ENCODE measurements at regions not wholly inside any gene's neighbourhood (a gene's known extent, or its start where the extent isn't known, plus 50 kb on each side); places are given as distances from the start of the nearest gene placed in this dataset.

- Histone ChIP-seq H3K9me3 (ENCODE audit: control extremely low read depth in 1 of 5, control insufficient read depth in 4 of 5, insufficient read depth in 2 of 5, low read depth in 1 of 5, low read length in 4 of 5) (peaks cover 0 to 11% (median 0%) of the 10 kb centered on the region in 5 experiments), H3K4me3 (ENCODE audit: control insufficient read depth in 1 of 7, extremely low read depth in 1 of 7, insufficient read depth in 4 of 7, low read depth in 2 of 7, low read length in 6 of 7) (no peak overlapping the region), H3K4me1 (ENCODE audit: control extremely low read depth in 1 of 4, control insufficient read depth in 4 of 4, insufficient read depth in 4 of 4, low read length in 3 of 4) (no peaks in the 10 kb centered on the region), H3K36me3 (ENCODE audit: control insufficient read depth in 4 of 4, insufficient read depth in 4 of 4, low read length in 3 of 4) (no peaks in the 10 kb centered on the region), H3K27ac (ENCODE audit: insufficient read depth in 1 of 2, low read depth in 1 of 2, low read length in 2 of 2, poor library complexity in 1 of 2, severe bottlenecking in 2 of 2) (no peak overlapping the region), H3K27me3 (replicated peaks in 2 of 5; ENCODE audit: control insufficient read depth in 4 of 5, insufficient read depth in 5 of 5, low read length in 4 of 5) (no peaks in the 10 kb centered on the region)
- ChIA-PET CTCF (no interaction called here), POLR2A (no interaction called here)
- 76% methylated on average over 10 of the region's 13 CpGs for WGBS (ENCODE audit: insufficient coverage)
- DNase-seq = no peak
Observed at GRCh38 chr5:2147504-2148311, 265.0 kb upstream of the IRX4 start.

- DNase-seq = no peak
- Histone ChIP-seq H3K36me3 (ENCODE audit: control insufficient read depth in 4 of 4, insufficient read depth in 4 of 4, low read length in 3 of 4) (no peaks in the 10 kb centered on the region), H3K27me3 (replicated peaks in 2 of 5; ENCODE audit: control insufficient read depth in 4 of 5, insufficient read depth in 5 of 5, low read length in 4 of 5) (no peaks in the 10 kb centered on the region), H3K4me1 (ENCODE audit: control extremely low read depth in 1 of 4, control insufficient read depth in 4 of 4, insufficient read depth in 4 of 4, low read length in 3 of 4) (no peaks in the 10 kb centered on the region), H3K27ac (ENCODE audit: insufficient read depth in 1 of 2, low read depth in 1 of 2, low read length in 2 of 2, poor library complexity in 1 of 2, severe bottlenecking in 2 of 2) (no peak overlapping the region), H3K9me3 (ENCODE audit: control extremely low read depth in 1 of 5, control insufficient read depth in 4 of 5, insufficient read depth in 2 of 5, low read depth in 1 of 5, low read length in 4 of 5) (peaks cover 0 to 11% (median 0%) of the 10 kb centered on the region in 5 experiments), H3K4me3 (ENCODE audit: control insufficient read depth in 1 of 7, extremely low read depth in 1 of 7, insufficient read depth in 4 of 7, low read depth in 2 of 7, low read length in 6 of 7) (no peak overlapping the region)
- ChIA-PET POLR2A (no interaction called here), CTCF (no interaction called here)
- 87% methylated on average over 10 of the region's 12 CpGs for WGBS (ENCODE audit: insufficient coverage)
Observed at GRCh38 chr5:2143646-2144353, 261.1 kb upstream of the IRX4 start.

- no peaks in the 10 kb centered on the region for H3K36me3 ChIP-seq (ENCODE audit: control insufficient read depth in 4 of 4, insufficient read depth in 4 of 4, low read length in 3 of 4)
- no peak overlapping the region for H3K27ac ChIP-seq (ENCODE audit: insufficient read depth in 1 of 2, low read depth in 1 of 2, low read length in 2 of 2, poor library complexity in 1 of 2, severe bottlenecking in 2 of 2)
- no peaks in the 10 kb centered on the region for H3K27me3 ChIP-seq (replicated peaks in 2 of 5; ENCODE audit: control insufficient read depth in 4 of 5, insufficient read depth in 5 of 5, low read length in 4 of 5)
- H3K4me1 ChIP-seq (ENCODE audit: control extremely low read depth in 1 of 4, control insufficient read depth in 4 of 4, insufficient read depth in 4 of 4, low read length in 3 of 4) = no peaks in the 10 kb centered on the region
- POLR2A ChIA-PET = no interaction called here
- CTCF ChIA-PET = no interaction called here
- peaks cover 0 to 11% (median 0%) of the 10 kb centered on the region in 5 experiments for H3K9me3 ChIP-seq (ENCODE audit: control extremely low read depth in 1 of 5, control insufficient read depth in 4 of 5, insufficient read depth in 2 of 5, low read depth in 1 of 5, low read length in 4 of 5)
- H3K4me3 ChIP-seq (ENCODE audit: control insufficient read depth in 1 of 7, extremely low read depth in 1 of 7, insufficient read depth in 4 of 7, low read depth in 2 of 7, low read length in 6 of 7) = no peak overlapping the region
- no peak for DNase-seq
- 100% methylated on average over 4 of the region's 11 CpGs for WGBS (ENCODE audit: insufficient coverage)
Observed at GRCh38 chr5:2143088-2143487, 260.4 kb upstream of the IRX4 start.

GRCh38 chr5:2142456-2142954, 259.8 kb upstream of the IRX4 start:
- Histone ChIP-seq H3K4me1 (ENCODE audit: control extremely low read depth in 1 of 4, control insufficient read depth in 4 of 4, insufficient read depth in 4 of 4, low read length in 3 of 4) (no peaks in the 10 kb centered on the region), H3K4me3 (ENCODE audit: control insufficient read depth in 1 of 7, extremely low read depth in 1 of 7, insufficient read depth in 4 of 7, low read depth in 2 of 7, low read length in 6 of 7) (peak overlapping the region in 1 of 7 experiments; percentile 8), H3K36me3 (ENCODE audit: control insufficient read depth in 4 of 4, insufficient read depth in 4 of 4, low read length in 3 of 4) (no peaks in the 10 kb centered on the region), H3K27ac (ENCODE audit: insufficient read depth in 1 of 2, low read depth in 1 of 2, low read length in 2 of 2, poor library complexity in 1 of 2, severe bottlenecking in 2 of 2) (no peak overlapping the region), H3K27me3 (replicated peaks in 2 of 5; ENCODE audit: control insufficient read depth in 4 of 5, insufficient read depth in 5 of 5, low read length in 4 of 5) (no peaks in the 10 kb centered on the region), H3K9me3 (ENCODE audit: control extremely low read depth in 1 of 5, control insufficient read depth in 4 of 5, insufficient read depth in 2 of 5, low read depth in 1 of 5, low read length in 4 of 5) (peaks cover 0 to 11% (median 0%) of the 10 kb centered on the region in 5 experiments)
- no peak for DNase-seq
- WGBS (ENCODE audit: insufficient coverage) = 75% methylated on average over 12 of the region's 13 CpGs
- POLR2A ChIA-PET = no interaction called here
- CTCF ChIA-PET = no interaction called here

- Histone ChIP-seq H3K27me3 (replicated peaks in 2 of 5; ENCODE audit: control insufficient read depth in 4 of 5, insufficient read depth in 5 of 5, low read length in 4 of 5) (no peaks in the 10 kb centered on the region), H3K4me1 (ENCODE audit: control extremely low read depth in 1 of 4, control insufficient read depth in 4 of 4, insufficient read depth in 4 of 4, low read length in 3 of 4) (no peaks in the 10 kb centered on the region), H3K36me3 (ENCODE audit: control insufficient read depth in 4 of 4, insufficient read depth in 4 of 4, low read length in 3 of 4) (no peaks in the 10 kb centered on the region), H3K4me3 (ENCODE audit: control insufficient read depth in 1 of 7, extremely low read depth in 1 of 7, insufficient read depth in 4 of 7, low read depth in 2 of 7, low read length in 6 of 7) (no peak overlapping the region), H3K9me3 (ENCODE audit: control extremely low read depth in 1 of 5, control insufficient read depth in 4 of 5, insufficient read depth in 2 of 5, low read depth in 1 of 5, low read length in 4 of 5) (peaks cover 0 to 11% (median 0%) of the 10 kb centered on the region in 5 experiments), H3K27ac (ENCODE audit: insufficient read depth in 1 of 2, low read depth in 1 of 2, low read length in 2 of 2, poor library complexity in 1 of 2, severe bottlenecking in 2 of 2) (no peak overlapping the region)
- DNase-seq = no peak
- CTCF ChIA-PET = no interaction called here
- 93% methylated on average over 19 of the region's 26 CpGs for WGBS (ENCODE audit: insufficient coverage)
- POLR2A ChIA-PET = no interaction called here
Observed at GRCh38 chr5:2141254-2142000, 258.7 kb upstream of the IRX4 start.

- ChIA-PET CTCF (interaction anchor here (0.6 kb wide), 1 partner anchor 121 kb away, joined by 3 read pairs; no protein-coding TSS in a partner anchor), POLR2A (no interaction called here)
- no peaks in the 10 kb centered on the region for H3K36me3 ChIP-seq (ENCODE audit: control insufficient read depth in 4 of 4, insufficient read depth in 4 of 4, low read length in 3 of 4)
- H3K27ac ChIP-seq (ENCODE audit: insufficient read depth in 1 of 2, low read depth in 1 of 2, low read length in 2 of 2, poor library complexity in 1 of 2, severe bottlenecking in 2 of 2) = no peak overlapping the region
- no peaks in the 10 kb centered on the region for H3K4me1 ChIP-seq (ENCODE audit: control extremely low read depth in 1 of 4, control insufficient read depth in 4 of 4, insufficient read depth in 4 of 4, low read length in 3 of 4)
- WGBS (ENCODE audit: insufficient coverage) = 91% methylated on average over 23 of the region's 25 CpGs
- DNase-seq = no peak
- H3K4me3 ChIP-seq (ENCODE audit: control insufficient read depth in 1 of 7, extremely low read depth in 1 of 7, insufficient read depth in 4 of 7, low read depth in 2 of 7, low read length in 6 of 7) = no peak overlapping the region
- H3K9me3 ChIP-seq (ENCODE audit: control extremely low read depth in 1 of 5, control insufficient read depth in 4 of 5, insufficient read depth in 2 of 5, low read depth in 1 of 5, low read length in 4 of 5) = peaks cover 0 to 11% (median 0%) of the 10 kb centered on the region in 5 experiments
- H3K27me3 ChIP-seq (replicated peaks in 2 of 5; ENCODE audit: control insufficient read depth in 4 of 5, insufficient read depth in 5 of 5, low read length in 4 of 5) = no peaks in the 10 kb centered on the region
Observed at GRCh38 chr5:2140501-2141175, 257.9 kb upstream of the IRX4 start.
